ENCODE measurements at regions not wholly inside any gene's neighbourhood (a gene's known extent, or its start where the extent isn't known, plus 50 kb on each side); places are given as distances from the start of the nearest gene placed in this dataset.
"Not testable (repeated sequence)": the region's sequence is repeated elsewhere in the genome, so short reads cannot be mapped to it uniquely, and the experiment has no call there.

DNA sequence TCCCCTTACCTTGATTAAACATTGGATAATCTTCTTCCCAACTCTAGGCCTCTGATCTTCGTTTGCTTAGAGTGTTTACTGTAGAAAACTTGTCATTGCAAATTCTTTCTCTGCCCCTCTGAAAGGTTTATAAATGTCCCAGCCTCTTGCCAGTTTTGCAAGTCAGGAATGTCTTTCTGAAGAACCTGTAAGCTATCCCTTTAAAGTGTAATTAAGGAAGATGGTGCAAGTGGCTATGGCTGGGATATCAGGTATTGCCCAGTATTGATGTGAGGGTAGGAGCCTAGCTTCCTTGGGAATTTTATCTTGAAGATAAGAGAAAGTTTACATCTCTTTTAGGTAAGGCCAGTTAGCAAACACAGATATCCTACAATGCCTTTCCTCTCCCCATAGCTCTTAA is 211.0 kb upstream of the RIMS1 start:
- H3K27me3 Mint-ChIP-seq (ENCODE audit: low read depth), result no peaks in the 10 kb centered on the region
- no peak for DNase-seq (ENCODE audit: low read depth, low spot score)
- no peak overlapping the region for H3K4me3 Mint-ChIP-seq
- H3K4me1 Mint-ChIP-seq, result no peaks in the 10 kb centered on the region
- TF ChIP-seq, protein P1, sequence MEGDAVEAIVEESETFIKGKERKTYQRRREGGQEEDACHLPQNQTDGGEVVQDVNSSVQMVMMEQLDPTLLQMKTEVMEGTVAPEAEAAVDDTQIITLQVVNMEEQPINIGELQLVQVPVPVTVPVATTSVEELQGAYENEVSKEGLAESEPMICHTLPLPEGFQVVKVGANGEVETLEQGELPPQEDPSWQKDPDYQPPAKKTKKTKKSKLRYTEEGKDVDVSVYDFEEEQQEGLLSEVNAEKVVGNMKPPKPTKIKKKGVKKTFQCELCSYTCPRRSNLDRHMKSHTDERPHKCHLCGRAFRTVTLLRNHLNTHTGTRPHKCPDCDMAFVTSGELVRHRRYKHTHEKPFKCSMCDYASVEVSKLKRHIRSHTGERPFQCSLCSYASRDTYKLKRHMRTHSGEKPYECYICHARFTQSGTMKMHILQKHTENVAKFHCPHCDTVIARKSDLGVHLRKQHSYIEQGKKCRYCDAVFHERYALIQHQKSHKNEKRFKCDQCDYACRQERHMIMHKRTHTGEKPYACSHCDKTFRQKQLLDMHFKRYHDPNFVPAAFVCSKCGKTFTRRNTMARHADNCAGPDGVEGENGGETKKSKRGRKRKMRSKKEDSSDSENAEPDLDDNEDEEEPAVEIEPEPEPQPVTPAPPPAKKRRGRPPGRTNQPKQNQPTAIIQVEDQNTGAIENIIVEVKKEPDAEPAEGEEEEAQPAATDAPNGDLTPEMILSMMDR (conservative IDR thresholded peaks at IDR 0.05), result no peak
- H3K27ac Mint-ChIP-seq (ENCODE audit: unreplicated experiment), result no peak overlapping the region
- no peaks in the 10 kb centered on the region for H3K36me3 Mint-ChIP-seq (ENCODE audit: low read depth)
- H3K9me3 Mint-ChIP-seq, result no peaks in the 10 kb centered on the region

DNA sequence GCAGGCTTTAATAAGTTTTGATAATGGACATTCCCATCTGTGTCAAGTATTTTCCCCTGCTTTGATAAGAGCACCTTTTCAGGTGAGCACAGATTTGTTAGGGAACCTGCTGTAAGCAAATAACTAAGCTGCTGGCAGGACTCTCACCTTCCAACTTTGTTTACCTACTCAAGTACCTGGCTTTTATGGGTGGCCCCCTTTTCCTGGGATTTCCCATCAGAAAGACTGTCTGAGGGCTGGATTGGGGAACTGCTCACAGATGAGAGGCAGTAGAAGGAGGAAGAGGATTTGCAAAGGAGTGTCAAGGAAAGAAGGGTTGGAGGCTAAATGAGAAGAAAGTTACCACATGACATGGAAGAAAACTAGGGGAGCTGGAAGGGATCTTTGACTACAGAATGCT is 210.1 kb upstream of the RIMS1 start:
- TF ChIP-seq, protein P1 (conservative IDR thresholded peaks at IDR 0.05), result no peak
- Mint-ChIP-seq H3K27ac (ENCODE audit: unreplicated experiment) (no peak overlapping the region), H3K4me1 (no peaks in the 10 kb centered on the region), H3K27me3 (ENCODE audit: low read depth) (no peaks in the 10 kb centered on the region), H3K4me3 (no peak overlapping the region), H3K36me3 (ENCODE audit: low read depth) (no peaks in the 10 kb centered on the region), H3K9me3 (no peaks in the 10 kb centered on the region)
- no peak for DNase-seq (ENCODE audit: low read depth, low spot score)

DNA sequence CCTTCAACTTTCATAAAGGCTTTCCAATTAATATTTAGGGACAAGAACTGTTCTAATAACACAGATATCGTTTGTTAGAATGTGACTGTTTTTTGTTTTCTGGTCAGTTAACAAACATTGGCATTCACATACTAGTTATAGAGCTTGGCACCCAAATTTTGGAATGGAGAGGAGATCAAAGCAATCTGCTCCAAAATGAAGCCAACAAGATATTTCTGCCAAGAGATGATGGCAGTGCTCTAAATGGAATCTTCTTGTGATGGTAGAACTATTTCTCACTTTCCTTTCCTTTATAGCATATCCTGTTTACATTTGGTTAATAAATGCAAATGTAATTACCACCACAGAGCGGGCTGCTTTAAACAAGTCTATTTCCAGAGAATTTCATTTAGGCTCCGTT is 208.3 kb upstream of the RIMS1 start:
- DNase-seq (ENCODE audit: low read depth, low spot score), result no peak
- no peaks in the 10 kb centered on the region for H3K9me3 Mint-ChIP-seq
- TF ChIP-seq, protein P1 (conservative IDR thresholded peaks at IDR 0.05), result no peak
- H3K4me3 Mint-ChIP-seq, result no peak overlapping the region
- H3K4me1 Mint-ChIP-seq, result no peaks in the 10 kb centered on the region
- H3K27ac Mint-ChIP-seq (ENCODE audit: unreplicated experiment), result no peak overlapping the region
- H3K36me3 Mint-ChIP-seq (ENCODE audit: low read depth), result no peaks in the 10 kb centered on the region
- no peaks in the 10 kb centered on the region for H3K27me3 Mint-ChIP-seq (ENCODE audit: low read depth)

DNA sequence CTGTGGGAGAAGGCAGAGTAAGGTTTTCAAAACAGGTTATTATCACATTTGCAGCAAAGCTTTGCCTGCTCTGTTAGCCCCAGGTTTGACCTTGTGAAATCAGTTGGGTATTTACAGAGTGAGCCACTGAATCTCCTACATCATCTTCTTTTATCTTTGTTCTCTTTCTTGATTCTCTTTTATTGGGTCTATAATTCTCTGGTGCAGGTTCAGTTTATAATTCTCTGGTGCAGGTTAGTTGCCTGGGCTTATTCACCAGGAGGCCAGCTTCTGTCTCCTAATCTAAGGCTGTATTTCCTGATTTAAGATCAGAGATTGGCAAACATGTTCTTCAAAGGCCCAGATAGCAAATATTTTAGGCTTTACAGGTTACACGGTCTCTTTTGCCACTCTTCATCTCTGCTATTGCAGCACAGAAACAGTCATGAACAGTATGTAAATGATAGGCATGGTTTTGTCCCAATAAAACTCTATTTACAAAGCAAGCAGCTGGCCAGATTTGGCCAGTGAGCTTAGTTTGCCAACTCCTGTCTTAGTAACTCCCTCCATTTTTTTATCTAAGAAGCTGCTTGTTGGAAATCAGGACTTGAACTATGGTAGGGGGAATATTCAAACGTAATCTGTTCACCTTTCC is 205.0 kb upstream of the RIMS1 start:
- no peaks in the 10 kb centered on the region for H3K4me1 Mint-ChIP-seq
- DNase-seq (ENCODE audit: low read depth, low spot score), result no peak
- no peaks in the 10 kb centered on the region for H3K9me3 Mint-ChIP-seq
- no peaks in the 10 kb centered on the region for H3K27me3 Mint-ChIP-seq (ENCODE audit: low read depth)
- TF ChIP-seq, protein P1 (conservative IDR thresholded peaks at IDR 0.05), result no peak
- no peak overlapping the region for H3K4me3 Mint-ChIP-seq
- no peaks in the 10 kb centered on the region for H3K36me3 Mint-ChIP-seq (ENCODE audit: low read depth)
- H3K27ac Mint-ChIP-seq (ENCODE audit: unreplicated experiment), result no peak overlapping the region

DNA sequence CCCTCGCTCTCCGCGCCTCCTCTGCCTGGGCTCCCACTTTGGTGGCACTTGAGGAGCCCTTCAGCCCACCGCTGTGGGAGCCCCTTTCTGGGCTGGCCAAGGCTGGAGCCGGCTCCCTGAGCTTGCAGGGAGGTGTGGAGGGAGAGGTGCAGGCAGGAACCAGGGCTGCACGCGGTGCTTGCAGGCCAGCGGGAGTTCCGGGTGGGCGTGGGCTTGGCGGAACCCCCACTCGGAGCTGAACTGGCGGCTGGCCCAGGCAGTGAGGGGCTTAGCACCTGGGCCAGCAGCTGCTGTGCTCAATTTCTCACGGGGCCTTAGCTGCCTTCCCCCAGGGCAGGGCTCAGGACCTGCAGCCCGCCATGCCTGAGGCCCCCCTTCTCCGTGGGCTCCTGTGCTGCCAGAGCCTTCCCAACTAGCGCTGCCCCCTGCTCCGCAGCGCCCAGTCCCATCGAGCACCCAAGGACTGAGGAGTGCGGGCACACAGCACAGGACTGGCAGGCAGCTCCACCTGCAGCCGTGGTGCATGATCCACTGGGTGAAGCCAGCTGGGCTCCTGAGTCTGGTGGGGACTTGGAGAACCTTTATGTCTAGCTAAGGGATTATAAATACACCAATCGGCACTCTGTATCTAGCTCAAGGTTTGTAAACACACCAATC is 200.2 kb upstream of the RIMS1 start:
- H3K27ac Mint-ChIP-seq (ENCODE audit: unreplicated experiment); H3K36me3 Mint-ChIP-seq (ENCODE audit: low read depth); H3K9me3 Mint-ChIP-seq; H3K27me3 Mint-ChIP-seq (ENCODE audit: low read depth); DNase-seq (ENCODE audit: low read depth, low spot score); H3K4me3 Mint-ChIP-seq; H3K4me1 Mint-ChIP-seq: not testable (repeated sequence)

DNA sequence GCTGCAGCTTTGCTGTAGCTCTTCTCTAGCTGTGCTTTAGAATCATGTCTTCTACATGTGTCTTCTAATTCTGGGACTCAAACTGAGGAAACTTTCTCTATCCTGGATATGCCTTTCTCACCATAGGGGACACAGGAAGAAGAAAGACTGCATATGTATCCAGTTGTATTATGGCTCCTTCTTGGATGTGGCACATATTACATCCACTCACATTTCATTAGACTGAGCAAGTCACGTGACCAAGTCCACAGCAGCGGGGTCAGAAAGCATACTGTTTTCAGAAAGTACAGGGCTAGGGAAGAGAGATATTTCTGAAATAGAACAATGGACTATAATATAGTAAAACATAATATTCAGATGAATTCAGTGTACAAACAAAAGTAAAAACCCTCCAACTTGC is 187.6 kb upstream of the RIMS1 start:
- no peak for DNase-seq (ENCODE audit: low read depth, low spot score)
- TF ChIP-seq, protein P1 (conservative IDR thresholded peaks at IDR 0.05), result no peak
- Mint-ChIP-seq H3K4me3 (no peak overlapping the region), H3K27me3 (ENCODE audit: low read depth) (no peaks in the 10 kb centered on the region), H3K9me3 (peaks cover 5% of the 10 kb centered on the region), H3K36me3 (ENCODE audit: low read depth) (no peaks in the 10 kb centered on the region), H3K4me1 (no peaks in the 10 kb centered on the region), H3K27ac (ENCODE audit: unreplicated experiment) (no peak overlapping the region)

Data from neural crest cell (in vitro differentiated cells).